ENCODE measurements at regions not wholly inside any gene's neighbourhood (a gene's known extent, or its start where the extent isn't known, plus 50 kb on each side); places are given as distances from the start of the nearest gene placed in this dataset.
A peak's percentile ranks its signal among the peaks of the same experiment; 100 is the strongest.
"Not testable (repeated sequence)": the region's sequence is repeated elsewhere in the genome, so short reads cannot be mapped to it uniquely, and the experiment has no call there.

DNA sequence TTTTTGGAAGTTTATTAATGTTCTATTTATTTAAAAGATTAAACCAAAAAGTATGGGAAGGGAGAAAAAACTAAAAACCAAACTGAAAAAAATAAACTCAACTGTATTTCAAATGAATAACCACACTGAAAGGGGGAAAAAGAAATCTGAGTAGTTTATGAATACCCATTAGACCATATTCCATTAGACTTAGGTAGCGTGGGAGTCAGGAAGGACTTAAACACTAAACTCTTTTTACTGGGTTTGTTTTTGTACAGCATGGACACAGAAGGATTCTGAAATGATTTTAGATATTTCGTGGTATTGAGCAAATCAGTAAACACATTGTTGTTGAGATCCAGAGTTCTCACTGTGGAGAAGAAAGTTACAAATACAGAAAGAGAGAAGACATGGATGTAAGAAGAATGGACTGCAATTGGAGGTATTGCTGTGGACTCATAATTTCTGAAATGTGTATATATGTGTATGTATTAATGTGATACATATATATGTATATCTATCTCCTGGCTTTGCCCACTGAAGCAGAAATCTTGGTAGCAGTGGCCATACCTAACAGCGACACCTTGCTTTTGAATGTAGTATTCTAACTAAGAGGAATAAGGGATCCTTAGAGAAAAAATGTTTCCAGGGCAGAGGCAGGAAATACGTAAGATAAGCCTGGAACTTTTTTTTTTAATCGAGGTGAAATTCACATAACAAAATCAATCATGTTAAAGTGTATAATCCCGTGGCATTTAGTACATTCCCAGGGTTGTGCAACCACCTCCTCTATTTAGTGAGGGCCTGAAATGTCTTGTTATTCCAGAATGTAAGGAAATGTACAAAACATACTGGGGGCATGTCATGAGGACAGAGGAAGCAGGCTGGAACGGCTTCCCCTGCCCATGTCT lies 228.8 kb downstream of the SMARCA2 start:
- DNase-seq, result no peak

DNA sequence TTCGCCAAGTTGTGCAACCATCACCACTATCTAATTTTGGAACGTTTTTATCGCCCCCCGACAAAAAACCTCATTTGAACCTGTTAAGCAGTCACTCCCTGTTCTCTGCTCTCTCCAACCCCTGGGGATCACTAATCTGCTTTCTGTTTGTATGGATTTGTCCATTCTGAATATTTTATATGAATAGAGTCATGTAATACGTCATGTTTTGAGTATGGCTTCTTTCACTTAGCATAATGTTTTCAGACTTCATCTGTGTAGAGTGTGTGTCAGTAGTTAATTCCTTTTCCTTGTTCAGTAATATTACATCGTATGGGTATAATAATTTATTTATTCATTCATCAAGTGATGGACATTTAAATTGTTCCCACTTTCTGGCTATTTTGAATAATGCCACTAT lies 232.2 kb downstream of the SMARCA2 start:
- no peak for DNase-seq

DNA sequence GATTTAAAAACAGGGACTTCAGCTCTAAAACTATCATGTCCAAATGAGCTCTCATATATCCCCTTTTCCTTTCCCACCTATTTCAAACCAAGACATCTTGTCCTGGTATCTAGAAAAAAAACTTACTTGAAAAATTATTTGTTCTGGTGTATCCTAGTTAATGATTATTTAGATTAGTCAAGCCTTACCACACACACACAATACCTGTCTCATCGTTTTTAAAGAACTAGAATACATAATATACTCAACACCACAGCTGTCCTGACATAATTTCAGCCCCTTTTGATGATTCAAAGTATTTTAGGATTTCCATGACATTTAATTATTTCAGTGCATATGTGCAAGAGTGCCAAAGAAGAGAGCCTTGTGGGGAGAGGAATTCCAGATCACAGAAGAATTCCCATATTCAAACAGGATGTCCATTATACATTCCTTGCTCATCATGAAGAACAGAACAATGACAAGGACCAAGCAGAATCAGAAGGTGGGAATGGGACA lies 233.7 kb downstream of the SMARCA2 start:
- no peak for DNase-seq

- no peak for DNase-seq
Measured at GRCh38 chr9:2253636-2254580, 238.8 kb downstream of the SMARCA2 start.

GRCh38 chr9:2255128-2255527 lies 240.0 kb downstream of the SMARCA2 start:
- DNase-seq, result no peak

DNA sequence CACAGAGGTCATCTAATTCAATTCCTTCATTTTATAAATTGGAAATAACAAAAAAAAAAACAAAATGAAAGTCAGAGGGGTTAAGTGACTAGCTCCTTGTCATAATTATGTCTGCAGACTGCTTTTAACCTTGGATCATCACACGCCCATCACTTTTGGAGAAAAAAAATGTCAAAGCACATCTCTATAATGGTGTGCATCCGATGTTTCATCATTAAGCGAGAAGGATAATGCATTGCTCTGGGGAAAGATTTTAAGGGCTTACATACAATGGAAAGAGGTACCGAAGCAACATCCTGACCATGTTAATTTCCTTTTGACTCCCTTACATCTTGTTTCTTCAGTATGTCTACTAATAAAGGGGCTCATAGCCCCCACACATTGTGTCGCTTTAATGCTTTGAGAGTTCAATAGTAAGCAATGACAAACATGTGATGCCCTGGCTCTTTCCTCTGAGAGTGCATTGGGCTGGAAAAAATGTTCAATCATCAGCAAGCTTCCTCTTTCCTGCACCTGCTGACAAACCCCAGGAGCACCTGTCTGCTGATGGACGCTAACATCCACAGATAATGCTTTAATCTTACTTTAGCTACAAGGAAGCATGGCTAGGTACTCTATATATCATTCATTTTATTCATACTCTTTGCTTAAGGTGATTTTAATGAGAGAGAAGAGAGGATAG lies 242.2 kb downstream of the SMARCA2 start:
- DNase-seq, result no peak

DNA sequence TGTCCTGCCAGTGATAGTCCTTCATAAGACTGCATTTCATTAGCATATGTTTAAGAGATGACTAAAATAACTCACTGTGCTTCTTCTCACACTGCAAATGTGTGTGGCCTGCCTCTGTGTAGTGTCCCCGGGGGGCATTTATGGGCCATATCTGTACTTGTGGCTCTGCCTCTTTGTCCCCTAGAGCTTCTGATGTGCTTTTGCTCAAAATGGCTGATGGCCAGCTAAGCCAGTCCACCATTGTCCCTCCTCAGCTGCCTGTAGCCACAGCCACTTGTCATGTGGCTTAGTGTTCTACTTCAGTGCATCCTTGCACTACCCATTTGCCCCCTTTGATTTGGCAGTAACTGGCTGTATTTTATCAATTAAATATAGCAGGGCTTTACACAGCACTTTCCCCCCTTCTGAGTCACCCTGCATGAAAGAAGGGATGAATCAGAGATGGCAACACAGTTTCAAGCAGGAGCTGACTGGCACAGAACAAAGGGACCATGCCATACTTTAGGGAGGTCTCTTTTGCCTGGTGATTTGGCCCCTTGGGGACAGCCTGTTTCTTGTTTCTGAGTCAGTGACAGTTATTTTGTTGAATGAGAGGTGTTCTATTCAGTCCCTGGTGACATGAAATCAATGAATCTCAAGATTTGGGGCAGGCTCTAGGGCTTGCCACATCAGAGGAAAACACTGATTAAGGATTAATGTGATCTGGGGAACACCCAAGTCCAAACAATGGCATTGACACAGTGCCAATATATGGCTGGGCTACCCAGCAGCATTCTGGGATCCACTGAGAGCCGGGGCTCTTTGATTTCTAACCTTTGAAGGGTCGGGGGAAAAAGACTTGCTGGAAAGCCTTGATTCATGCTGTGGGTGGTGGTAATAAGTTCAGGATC lies 245.5 kb downstream of the SMARCA2 start:
- DNase-seq, result peak; percentile 40

DNA sequence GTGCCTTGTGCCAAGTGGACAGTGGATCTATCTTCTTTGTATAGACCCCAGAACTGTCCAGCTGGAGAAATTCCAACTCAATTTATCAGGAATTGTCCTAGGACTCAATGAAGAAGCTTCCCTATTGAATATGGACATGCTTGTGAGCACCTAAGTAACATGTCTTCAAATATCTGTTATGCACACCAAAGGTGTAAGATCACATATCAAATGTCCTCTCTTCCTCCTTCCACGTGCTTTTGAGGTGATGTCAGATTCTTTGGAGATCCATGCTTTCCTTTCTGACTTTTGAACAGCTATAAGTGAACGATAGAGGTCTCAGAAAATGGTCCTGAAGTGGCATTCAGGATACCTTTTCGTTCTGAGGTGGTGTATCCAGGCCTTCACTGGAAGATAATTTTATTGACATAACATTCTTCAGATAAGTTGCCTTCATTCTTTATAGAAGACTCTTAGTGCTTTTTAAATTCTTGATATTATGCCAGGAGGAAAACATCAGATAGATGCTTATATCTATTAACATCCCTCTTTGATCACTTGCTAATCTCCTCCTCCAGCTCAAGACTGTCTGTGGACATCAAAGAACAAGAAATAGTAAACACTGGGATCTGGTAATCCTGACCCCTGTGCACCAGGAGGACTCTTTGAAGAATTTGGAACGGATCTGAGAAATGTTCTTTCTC lies 246.4 kb downstream of the SMARCA2 start:
- no peak for DNase-seq

GRCh38 chr9:2262386-2263071 lies 247.4 kb downstream of the SMARCA2 start:
- DNase-seq, result no peak

DNA sequence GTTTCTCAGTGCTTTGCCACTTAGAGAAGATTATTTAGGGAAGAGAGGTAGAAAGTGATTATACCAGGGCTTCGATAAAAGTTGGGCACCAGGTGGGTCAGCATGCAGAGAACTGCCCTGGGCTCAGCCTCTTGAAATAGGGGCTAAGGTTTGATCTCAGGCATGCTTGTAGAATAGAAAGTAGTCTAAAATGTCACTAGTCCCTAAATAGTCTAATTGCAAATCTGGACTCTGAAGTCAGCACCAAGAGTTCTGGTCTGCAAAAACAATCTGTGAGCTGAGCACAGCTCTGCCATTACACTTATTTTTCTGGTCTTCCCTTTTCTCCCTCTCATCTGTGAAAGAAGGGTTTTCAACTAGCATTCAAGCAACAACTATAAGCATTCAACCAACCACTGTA lies 248.0 kb downstream of the SMARCA2 start:
- DNase-seq, result no peak

DNA sequence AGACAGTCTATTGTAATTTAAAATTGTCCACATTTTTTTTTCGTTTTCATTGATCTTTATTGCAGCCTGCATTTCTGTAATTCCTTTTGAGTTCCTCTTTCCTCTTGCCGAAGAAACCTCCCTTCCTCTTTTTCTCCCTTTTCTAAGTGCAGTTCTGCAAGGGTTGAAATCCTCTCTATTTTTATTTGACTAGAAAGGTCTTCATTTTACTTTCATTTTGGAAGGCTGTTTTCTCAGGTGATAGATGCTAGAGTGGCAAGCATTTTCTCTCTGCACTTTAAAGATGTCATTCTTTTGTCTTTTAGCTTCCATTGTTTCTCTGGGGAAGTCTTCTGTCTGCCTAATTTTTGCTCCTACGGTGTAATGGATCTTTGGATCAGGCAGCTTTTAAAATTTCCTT lies 248.5 kb downstream of the SMARCA2 start:
- no peak for DNase-seq

DNA sequence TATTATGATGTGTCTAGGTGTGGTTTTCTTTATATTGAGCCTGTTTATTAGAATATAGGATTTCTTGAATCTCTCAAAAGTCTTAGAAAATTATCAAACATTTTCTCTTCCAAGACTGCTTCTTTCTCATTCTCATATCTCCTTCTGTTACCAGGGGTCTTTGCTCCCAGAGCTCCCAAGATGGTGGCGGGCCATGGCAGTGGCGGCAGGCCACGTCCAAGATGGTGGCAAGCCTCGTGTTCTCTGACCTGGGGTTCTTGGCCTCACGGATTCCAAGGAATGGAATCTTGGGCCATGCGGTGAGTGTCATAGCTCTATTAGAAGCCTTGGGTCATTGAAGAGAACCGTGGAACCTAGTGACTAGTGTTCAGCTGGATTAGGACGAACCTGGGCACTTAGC lies 248.9 kb downstream of the SMARCA2 start:
- no peak for DNase-seq

GRCh38 chr9:2267181-2267745 lies 252.1 kb downstream of the SMARCA2 start:
- DNase-seq, result no peak

GRCh38 chr9:2269778-2270177 lies 254.6 kb downstream of the SMARCA2 start:
- DNase-seq, result no peak

- DNase-seq, result no peak
Measured at GRCh38 chr9:2270565-2270964, 255.4 kb downstream of the SMARCA2 start.

- peak; percentile 28 for DNase-seq
Measured at GRCh38 chr9:2271426-2271825, 256.3 kb downstream of the SMARCA2 start.

DNA sequence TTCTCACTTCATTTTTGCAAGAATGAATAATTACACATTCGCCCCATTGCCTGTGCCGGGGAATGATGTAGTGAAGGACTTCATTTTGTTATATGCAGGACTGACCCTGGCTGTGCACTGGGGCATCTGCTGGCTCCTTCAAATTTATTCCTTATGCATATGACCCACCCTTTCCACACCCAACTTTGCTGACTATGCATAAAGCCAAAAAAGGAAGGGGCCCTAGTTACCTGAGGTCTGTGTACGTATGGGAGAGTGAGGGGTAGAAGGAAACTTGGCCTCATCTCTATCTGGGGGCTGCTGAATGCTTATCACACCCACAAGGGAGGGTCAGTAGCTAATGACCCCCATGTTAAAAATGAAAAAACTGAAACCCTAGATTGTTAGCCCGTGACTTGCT lies 259.6 kb downstream of the SMARCA2 start:
- no peak for DNase-seq

DNA sequence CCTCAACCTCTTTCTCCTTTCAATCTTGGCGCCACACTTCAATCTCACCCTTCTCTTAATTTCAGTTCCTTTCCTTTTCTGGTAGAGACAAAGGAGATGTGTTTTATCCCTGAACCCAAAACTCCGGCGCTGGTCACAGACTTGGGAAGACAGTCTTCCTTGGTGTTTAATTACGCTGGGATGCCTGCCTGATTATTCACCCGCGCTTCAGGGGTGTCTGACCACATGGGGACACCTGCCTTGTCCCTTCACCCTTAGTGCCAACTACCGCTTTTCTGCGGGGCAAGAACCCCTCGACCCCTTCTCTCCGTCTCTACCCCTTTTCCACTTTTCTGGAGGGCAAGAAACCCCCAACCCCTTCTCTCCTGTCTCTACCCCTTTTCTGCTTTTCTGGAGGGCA lies 261.1 kb downstream of the SMARCA2 start:
- no peak for DNase-seq

DNA sequence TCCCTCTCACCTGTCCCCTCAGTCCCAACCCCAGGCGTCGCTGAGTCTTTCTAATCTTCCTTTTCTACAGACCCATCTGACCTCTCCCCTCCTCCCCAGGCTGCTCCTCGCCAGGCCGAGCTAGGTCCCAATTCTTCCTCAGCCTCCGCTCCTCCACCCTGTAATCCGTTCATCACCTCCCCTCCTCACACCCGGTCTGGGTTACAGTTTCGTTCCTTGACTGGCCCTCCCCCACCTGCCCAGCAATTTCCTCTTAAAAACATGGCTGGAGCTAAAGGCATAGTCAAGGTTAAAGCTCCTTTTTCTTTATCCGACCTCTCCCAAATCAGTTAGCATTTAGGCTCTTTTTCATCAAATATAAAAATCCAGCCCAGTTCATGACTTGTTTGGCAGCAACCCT lies 262.0 kb downstream of the SMARCA2 start:
- DNase-seq, result not testable (repeated sequence)

DNA sequence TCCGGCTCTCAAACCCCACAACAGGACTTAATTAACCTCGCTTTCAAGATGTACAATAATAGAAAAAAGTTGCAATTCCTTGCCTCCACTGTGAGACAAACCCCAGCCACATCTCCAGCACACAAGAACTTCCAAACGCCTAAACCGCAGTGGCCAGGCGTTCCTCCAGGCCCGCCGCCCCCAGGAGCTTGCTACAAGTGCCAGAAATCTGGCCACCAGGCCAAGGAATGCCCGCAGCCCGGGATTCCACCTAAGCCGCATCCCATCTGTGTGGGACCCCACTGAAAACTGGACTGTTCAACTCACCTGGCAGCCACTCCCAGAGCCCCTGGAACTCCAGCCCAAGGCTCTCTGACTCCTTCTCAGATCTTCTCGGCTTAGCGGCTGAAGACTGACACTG lies 262.5 kb downstream of the SMARCA2 start:
- not testable (repeated sequence) for DNase-seq

All from HCEC 1CT (cell line).